Hematopoietic multipotent progenitor cell treated with erythropoietin and hydrocortisone succinate and interleukin-3 and kit ligand, for 8 days (in vitro differentiated cells): ENCODE measurements at regions not wholly inside any gene's neighbourhood (a gene's known extent, or its start where the extent isn't known, plus 50 kb on each side); places are given as distances from the start of the nearest gene placed in this dataset.
"Not testable (repeated sequence)": the region's sequence is repeated elsewhere in the genome, so short reads cannot be mapped to it uniquely, and the experiment has no call there.

Source experiments
- DNase-seq: peaks from one replicate; pipeline ENCODE4 v3.0.0-alpha.2; 2015

DNA sequence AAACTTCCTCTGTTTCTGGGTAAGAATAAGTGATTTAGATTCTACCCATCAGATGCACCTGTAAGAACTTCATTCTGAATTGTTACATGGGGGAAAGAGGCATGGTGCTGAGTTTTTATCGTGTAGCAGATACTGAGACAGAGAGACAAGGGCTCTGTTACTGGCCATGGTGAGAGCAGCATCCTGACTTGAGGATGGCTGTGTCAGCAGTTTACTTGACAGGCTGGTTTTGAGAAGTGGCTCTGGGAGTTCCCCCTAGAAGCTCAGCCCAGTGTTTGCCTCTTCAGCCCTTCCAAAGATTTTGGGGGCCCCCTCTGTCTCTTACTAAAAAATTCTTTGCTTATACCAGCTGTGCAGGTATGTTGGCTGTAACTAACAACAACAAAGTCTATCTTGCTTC is 510.5 kb downstream of the LRRC70 start:
- DNase-seq, result no peak

DNA sequence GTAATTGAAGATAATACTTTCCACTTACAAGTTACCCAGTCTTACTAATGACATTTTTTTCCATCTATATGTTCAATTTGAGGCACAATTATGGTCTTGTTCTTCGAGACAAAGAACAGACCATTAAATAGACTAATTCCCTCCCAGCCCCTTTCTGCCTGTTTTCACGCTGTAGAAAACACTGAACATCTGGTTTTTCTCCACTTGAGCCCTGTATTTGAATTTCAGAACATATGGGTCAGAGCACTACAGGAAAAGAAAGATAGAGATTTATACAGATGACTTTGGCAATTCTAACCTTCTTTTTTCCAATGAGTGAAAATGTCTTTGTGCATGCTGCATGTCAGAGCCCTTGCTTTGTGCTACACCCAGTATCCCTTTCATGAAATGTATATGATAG is 506.9 kb downstream of the LRRC70 start:
- DNase-seq, result no peak

DNA sequence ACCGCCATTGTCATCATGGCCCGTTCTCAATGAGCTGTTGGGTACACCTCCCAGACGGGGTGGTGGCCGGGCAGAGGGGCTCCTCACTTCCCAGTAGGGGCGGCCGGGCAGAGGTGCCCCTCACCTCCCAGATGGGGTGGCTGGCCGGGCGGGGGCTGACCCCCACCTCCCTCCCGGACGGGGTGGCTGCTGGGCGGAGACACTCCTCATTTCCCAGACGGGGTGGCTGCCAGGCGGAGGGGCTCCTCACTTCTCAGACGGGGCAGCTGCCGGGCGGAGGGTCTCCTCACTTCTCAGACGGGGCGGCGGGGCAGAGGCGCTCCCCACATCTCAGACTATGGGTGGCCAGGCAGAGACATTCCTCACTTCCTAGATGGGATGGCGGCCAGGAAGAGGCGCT is 505.1 kb downstream of the LRRC70 start:
- DNase-seq, result not testable (repeated sequence)

DNA sequence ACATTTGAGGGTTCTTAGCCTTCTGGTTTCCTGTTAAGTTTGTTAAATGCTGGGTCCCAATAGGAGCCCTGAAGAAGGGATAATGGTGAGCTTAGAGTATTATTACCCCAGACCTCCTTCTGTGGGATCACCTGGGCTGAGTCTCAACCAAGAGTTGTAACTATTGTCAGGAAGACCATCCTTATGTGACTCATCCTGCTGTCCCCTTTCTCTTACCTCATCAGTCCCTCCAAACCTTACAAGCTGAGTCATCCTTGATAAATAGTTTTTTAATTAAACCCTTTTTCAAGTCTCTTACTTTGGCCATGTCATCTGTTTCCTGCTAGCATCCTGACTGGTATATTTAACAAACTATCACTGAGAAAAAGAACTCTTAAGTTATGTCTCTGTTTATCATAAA is 502.8 kb downstream of the LRRC70 start:
- DNase-seq, result no peak

GRCh38 chr5:63070001-63070400 is 491.4 kb downstream of the LRRC70 start:
- no peak for DNase-seq

- DNase-seq, result no peak
These were observed 476.8 kb downstream of the LRRC70 start for GRCh38 chr5:63055421-63055820.

DNA sequence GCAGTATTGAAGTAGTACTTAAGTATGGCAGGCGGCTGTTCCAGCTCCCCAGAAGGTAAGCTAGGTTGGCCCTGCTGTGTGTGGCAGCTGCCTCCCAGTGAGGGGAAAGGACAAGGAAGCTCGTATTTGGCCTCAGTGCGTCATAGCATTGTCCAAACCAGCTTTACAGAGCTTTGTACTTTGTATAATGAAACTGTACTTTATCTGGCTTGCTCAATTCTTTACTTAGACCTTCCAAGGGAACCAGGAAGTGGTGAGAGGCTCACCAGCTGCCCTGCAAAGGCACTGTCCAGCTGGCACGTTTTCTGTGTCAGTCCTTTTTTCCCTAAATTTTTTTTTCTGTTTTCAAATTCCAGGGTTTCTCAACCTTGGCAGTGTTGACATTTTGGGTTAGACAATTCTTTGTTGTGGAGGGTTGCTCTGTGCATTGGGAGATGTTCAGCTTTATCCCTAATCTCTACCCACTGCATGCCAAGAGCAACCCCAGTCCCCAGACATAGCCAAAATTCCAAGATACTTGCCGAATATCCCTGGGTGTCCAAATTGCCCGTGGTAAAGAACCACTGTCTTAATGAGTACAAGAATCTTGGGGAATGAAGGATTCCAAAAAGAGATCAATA is 474.5 kb downstream of the LRRC70 start:
- no peak for DNase-seq

DNA sequence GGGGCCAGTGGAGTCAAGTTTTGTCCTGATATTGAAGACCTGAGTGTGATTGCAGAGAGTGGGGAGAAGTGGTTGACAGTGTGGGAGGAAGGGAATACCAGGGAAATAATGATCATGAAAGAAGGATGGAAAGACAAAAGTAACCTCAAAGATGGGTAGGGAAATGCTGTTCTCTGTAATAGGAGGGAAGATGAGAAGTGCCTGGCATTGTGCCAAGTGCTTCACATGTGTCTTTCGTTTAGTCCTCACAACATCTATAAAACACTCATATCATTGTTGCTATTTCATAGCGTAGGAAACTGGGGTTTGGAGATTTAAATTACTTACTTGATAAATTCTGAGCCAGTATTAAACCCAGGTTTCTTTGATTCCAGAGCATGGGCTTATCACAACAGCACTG is 472.3 kb downstream of the LRRC70 start:
- no peak for DNase-seq

DNA sequence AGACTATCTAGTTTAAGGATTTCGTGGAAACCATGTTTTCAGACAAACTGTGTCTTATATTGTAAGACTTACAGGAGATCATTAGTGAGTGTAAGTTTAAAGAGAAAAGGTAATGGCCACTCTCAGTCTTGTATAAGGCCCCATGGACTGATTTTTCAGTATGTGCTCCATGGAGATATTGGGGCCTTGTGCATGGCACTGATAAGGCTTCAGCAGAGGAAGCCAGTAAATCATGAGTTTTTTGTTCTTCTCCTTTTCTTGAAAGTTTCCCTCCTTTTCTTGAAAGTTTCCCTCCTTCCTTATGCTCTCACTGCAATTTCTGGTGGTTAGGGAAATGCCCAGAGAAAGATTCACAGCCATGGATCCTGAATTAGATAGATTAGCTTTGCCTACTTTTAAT is 471.3 kb downstream of the LRRC70 start:
- DNase-seq, result peak; percentile 23

DNA sequence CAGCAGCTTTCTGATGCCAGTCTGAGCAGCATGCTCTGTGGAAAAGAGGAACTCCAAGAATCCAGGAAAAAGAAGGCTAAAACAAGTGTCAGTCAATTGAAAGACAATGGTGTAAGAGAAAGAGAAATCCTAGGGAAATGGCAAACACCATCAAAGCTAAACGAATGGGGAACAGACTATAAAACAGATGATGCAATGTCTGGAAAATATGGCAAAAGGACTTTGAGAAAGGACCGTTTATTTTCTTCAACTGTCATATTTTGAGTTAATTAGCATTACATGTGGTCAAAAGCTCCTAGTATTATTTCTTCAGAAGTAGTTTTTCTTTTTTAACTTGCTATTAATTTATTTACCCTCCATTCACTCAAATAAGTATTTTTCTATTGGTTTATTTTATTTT is 465.2 kb downstream of the LRRC70 start:
- no peak for DNase-seq

DNA sequence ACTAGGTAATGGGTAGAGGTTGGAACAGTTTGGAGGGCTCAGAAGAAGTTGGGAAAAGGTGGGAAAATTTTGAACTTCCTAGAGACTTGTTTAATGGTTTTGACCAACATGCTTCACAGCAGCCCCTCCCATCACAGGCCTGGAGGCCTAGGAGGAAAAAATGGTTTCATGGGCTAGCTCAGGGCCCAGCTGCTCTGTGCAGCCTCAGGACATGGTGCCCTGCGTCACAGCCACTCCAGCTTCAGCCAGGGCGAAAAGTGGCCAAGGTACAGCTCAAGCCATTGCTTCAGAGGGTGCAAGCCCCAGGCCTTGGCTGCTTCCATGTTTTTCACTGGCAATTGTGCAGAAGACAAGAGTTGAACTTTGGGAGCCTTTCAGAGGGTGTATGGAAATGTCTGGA is 453.7 kb downstream of the LRRC70 start:
- DNase-seq, result no peak

- no peak for DNase-seq
These were observed 451.3 kb downstream of the LRRC70 start for GRCh38 chr5:63029891-63030290.

DNA sequence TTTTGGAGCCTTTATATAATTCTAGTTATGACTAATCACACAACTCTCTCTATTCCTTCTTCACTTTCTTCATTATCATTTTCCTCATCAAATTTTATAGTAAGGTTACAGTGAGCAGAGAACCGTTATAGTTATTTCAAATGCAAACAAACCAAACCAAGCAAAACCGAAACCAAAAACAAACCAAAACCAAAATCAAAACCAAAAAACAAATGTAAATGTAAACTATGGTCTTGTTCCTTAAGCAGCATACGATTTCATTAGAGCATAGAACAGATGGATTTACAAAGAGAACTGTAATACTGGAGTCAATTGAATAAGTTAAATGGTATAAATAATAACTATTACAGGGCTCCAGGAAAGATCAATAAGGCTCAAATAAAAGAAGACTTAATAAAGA is 447.1 kb downstream of the LRRC70 start:
- DNase-seq, result no peak

DNA sequence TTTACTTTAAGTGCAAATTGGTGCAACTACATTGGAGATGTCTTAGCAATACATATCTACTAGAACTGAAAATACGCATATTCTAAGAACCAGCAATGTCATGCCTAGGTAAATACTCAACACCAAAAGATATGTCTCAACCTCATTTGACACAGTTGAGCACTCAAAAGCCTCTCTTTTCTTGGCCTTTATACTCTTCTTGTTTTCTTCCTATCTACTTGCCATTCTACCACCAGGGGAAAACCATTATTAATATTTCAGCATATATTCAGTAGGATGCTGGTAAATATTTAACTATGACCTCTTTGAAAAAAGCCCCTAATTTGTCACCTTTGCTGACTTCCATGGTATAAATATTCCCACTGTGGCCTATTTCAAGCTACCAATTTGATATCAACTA is 443.8 kb downstream of the LRRC70 start:
- DNase-seq, result no peak

DNA sequence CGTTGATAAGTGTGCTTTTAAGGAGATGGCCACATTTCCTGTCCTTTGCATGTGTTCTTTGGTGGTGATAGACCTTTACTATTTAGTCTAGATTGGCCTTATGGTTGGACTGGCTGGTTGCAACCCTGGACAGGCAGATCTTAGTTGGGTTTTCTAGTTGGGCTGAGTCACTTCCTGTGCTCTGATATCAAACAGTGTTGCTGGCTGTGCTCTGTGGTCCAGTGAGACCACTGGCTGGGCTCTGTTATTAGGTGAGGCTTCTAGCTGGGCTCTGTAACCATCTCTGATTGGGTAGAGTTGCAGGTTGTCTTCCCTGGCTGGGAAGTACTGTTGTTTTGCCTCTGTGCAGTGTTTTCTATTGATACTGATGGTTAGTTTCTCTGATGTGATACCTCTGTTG is 432.5 kb downstream of the LRRC70 start:
- no peak for DNase-seq

DNA sequence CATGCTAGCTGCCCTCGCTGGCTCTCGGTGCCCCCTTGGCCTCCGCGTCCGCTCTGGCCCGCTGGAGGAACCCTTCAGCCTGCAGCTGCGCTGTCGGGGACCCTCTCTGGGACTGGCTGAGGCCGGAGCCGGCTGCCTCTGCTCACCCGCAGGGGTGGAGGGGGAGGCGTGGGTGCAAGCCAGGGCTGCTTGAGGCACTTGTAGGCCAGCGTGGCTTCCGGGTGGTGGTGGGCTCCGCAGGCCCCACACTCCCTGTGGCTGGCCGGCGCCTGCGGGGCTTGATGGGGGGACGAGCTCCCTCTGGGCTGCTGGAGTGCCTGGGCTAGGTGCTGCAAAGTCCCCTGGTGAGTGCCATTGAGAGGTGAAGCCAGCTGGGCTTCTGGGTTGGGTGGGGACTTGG is 429.6 kb downstream of the LRRC70 start:
- no peak for DNase-seq

GRCh38 chr5:62994842-62995241 is 416.2 kb downstream of the LRRC70 start:
- DNase-seq, result not testable (repeated sequence)

DNA sequence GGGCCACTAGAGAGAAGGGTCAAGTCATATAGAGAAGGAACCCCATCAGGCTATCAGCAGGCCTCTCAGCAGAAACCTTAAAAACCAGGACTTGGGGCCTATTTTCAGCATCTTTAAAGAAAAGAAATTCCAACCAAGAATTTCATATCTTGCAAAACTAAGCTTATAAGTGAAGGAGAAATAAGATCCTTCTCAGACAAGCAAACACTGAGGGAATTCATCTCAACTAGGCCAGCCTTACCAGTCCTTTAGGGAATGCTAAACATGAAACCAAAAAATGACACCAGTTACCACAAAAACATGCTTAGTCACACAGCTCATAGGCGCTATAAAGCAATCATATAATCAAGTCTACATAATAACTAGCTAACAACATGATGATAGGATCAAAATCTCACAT is 407.1 kb downstream of the LRRC70 start:
- no peak for DNase-seq

GRCh38 chr5:62982348-62982747 is 403.7 kb downstream of the LRRC70 start:
- DNase-seq, result no peak

DNA sequence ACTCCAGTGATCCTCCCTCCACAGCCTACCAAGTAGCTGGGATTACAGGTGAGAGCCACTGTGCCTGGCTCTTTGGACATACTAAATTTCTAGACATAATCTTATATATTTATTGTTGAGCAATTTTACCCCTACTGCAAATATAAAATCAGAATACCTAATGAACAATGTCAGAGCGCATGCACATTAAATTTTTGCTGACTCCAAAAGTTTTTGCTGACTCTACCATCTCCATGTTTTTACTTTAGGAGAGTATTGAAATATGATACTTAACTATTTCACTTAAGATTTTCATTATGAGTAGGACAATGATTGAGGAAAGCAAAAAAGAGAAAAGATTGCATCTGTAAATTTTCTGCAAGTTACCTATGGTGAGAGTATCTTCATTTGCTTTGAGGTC is 402.3 kb downstream of the LRRC70 start:
- DNase-seq, result no peak

DNA sequence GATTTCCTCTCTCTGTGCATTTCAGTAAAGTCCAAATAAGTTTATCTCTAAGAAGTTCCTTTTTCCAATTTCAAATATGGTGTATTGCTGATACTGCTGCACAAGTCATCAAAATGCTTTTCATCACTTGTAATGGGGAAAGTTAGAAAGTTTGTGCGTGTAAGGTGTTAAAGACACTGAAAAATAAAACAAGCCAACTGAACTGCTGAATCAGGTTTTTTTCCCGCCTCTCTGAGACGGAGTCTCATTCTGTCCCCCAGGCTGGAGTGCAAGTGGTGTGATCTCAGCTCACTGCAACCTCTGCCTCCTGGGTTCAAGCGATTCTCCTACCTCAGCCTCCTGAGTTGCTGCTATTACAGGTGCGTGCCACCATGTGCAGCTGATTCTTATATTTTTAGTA is 400.9 kb downstream of the LRRC70 start:
- DNase-seq, result no peak

GRCh38 chr5:62977661-62978060 is 399.0 kb downstream of the LRRC70 start:
- DNase-seq, result no peak

- no peak for DNase-seq
These were observed 396.0 kb downstream of the LRRC70 start for GRCh38 chr5:62974623-62975022.

DNA sequence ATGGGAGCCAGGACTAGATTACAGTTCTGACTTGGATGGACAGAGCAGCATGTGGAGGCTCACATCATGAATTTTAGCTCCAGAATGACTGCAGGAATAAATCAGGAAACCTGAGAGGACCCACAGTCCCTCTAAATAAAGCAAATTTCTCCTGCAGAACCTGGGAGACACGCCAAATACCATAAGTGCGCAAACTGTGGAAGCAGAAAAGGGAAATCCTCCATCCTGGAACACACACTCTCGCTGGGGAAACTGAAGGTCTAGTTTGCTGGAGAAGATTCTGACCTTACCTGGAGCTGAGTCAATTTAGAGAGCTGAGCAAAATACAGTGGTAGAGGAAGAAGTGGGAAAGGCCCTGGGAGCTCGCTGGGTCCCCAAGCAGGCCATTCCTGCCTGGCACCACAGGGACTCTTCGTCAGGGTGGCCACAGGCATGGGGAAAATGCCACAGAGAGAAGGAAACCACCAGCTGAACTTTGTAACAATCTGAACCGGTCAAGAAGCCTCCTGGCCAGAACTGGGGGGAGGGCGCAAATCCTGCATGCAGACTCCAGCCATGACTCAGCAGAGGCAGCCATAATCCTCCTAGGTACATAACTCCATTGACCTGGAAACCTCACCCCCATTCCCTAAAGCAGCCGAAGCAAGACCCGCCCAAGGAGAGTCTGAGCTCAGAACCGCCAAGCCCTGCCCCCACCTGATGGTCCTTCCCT is 390.9 kb downstream of the LRRC70 start:
- no peak for DNase-seq

GRCh38 chr5:62964428-62964827 is 385.8 kb downstream of the LRRC70 start:
- no peak for DNase-seq
